H9 (cell line): ENCODE measurements at regions not wholly inside any gene's neighbourhood (a gene's known extent, or its start where the extent isn't known, plus 50 kb on each side); places are given as distances from the start of the nearest gene placed in this dataset.
"Not testable (repeated sequence)": the region's sequence is repeated elsewhere in the genome, so short reads cannot be mapped to it uniquely, and the experiment has no call there.

Experiments
- DNase-seq: peaks from one replicate; pipeline ENCODE4 v3.0.0-alpha.2; 2017
- H2AFZ ChIP-seq: one replicate; pipeline ENCODE4 v1.6.1; 2013; ENCODE audit warnings: mild to moderate bottlenecking, low read length, control low read depth, moderate library complexity
- H2AK5ac ChIP-seq: 2 replicates; pipeline ENCODE4 v1.6.1; 2013; ENCODE audit warnings: low read length, control low read depth, mixed read lengths; ENCODE audit not compliant: insufficient read length
- H2BK120ac ChIP-seq: one replicate; pipeline ENCODE4 v1.6.1; 2013; ENCODE audit warnings: low read depth, mild to moderate bottlenecking, low read length, control low read depth, inconsistent platforms; ENCODE audit not compliant: poor library complexity, severe bottlenecking
- H2BK12ac ChIP-seq: 2 replicates; pipeline ENCODE4 v1.6.1; 2013; ENCODE audit warnings: low read length, control low read depth, mixed read lengths, low read depth; ENCODE audit not compliant: insufficient read length
- H2BK15ac ChIP-seq: 2 replicates; pipeline ENCODE4 v1.6.1; 2013; ENCODE audit warnings: low read depth, low read length, control low read depth
- H2BK20ac ChIP-seq: one replicate; pipeline ENCODE4 v1.6.1; 2013; ENCODE audit warnings: low read depth, mild to moderate bottlenecking, low read length, control low read depth, inconsistent platforms; ENCODE audit not compliant: poor library complexity, severe bottlenecking
- H2BK5ac ChIP-seq: 2 replicates; pipeline ENCODE4 v1.6.1; 2013; ENCODE audit warnings: low read length, control low read depth, mixed read lengths; ENCODE audit not compliant: insufficient read length
- H3K14ac ChIP-seq: 2 replicates; pipeline ENCODE4 v1.6.1; 2013; ENCODE audit warnings: low read length, control low read depth; ENCODE audit not compliant: insufficient read depth
- H3K18ac ChIP-seq: 2 replicates; pipeline ENCODE4 v1.6.1; 2013; ENCODE audit warnings: low read depth, mild to moderate bottlenecking, mixed read lengths, low read length, control low read depth; ENCODE audit not compliant: insufficient read length
- H3K23ac ChIP-seq: 2 replicates; pipeline ENCODE4 v1.6.1; 2013; ENCODE audit warnings: low read length, control low read depth, mixed read lengths, low read depth; ENCODE audit not compliant: insufficient read length
- H3K23me2 ChIP-seq: 2 replicates; pipeline ENCODE4 v1.6.1; 2013; ENCODE audit warnings: low read depth, mild to moderate bottlenecking, mixed read lengths, low read length, control low read depth; ENCODE audit not compliant: insufficient read length, poor library complexity, severe bottlenecking
- H3K27ac ChIP-seq: 2 replicates; pipeline ENCODE4 v1.5.1; 2013; ENCODE audit warnings: low read length, control low read depth, mixed read lengths, low read depth; ENCODE audit not compliant: insufficient read length
- H3K27me3 ChIP-seq: 2 replicates; pipeline ENCODE4 v1.6.1; 2013; ENCODE audit warnings: low read length, control low read depth, inconsistent platforms; ENCODE audit not compliant: insufficient read depth
- H3K4ac ChIP-seq: 2 replicates; pipeline ENCODE4 v1.6.1; 2013; ENCODE audit warnings: low read depth, mild to moderate bottlenecking, control low read depth, inconsistent platforms, low read length, moderate library complexity
- H3K4me1 ChIP-seq: 2 replicates; pipeline ENCODE4 v1.6.1; 2013; ENCODE audit warnings: low read length, control low read depth, inconsistent platforms; ENCODE audit not compliant: insufficient read depth
- H3K4me2 ChIP-seq: 2 replicates; pipeline ENCODE4 v1.6.1; 2013; ENCODE audit warnings: low read length, control low read depth, mixed read lengths; ENCODE audit not compliant: insufficient read length, insufficient read depth
- H3K56ac ChIP-seq: 2 replicates; pipeline ENCODE4 v1.6.1; 2013; ENCODE audit warnings: low read depth, mild to moderate bottlenecking, mixed read lengths, low read length, control low read depth; ENCODE audit not compliant: insufficient read length
- H3K79me1 ChIP-seq: 2 replicates; pipeline ENCODE4 v1.6.1; 2013; ENCODE audit warnings: low read depth, mild to moderate bottlenecking, moderate library complexity, low read length, control low read depth, inconsistent platforms; ENCODE audit not compliant: insufficient read depth, poor library complexity, severe bottlenecking
- H3K79me2 ChIP-seq: 2 replicates; pipeline ENCODE4 v1.6.1; 2013; ENCODE audit warnings: low read length, control low read depth, inconsistent platforms; ENCODE audit not compliant: insufficient read depth
- H3K9ac ChIP-seq: 2 replicates; pipeline ENCODE4 v1.6.1; 2013; ENCODE audit warnings: low read length, control low read depth, mixed read lengths; ENCODE audit not compliant: insufficient read length; ENCODE audit errors: extremely low read depth
- H3K9me3 ChIP-seq: one replicate; pipeline ENCODE4 v1.6.1; 2013; ENCODE audit warnings: low read depth, low read length, inconsistent platforms; ENCODE audit not compliant: control insufficient read depth
- H3T11ph ChIP-seq: one replicate; pipeline ENCODE4 v1.6.1; 2013; ENCODE audit warnings: mild to moderate bottlenecking, low read length, control low read depth, inconsistent platforms
- H4K20me1 ChIP-seq: one replicate; pipeline ENCODE4 v1.6.1; 2013; ENCODE audit not compliant: control insufficient read depth, insufficient read length, insufficient read depth
- H4K5ac ChIP-seq: 2 replicates; pipeline ENCODE4 v1.6.1; 2013; ENCODE audit warnings: low read depth, mild to moderate bottlenecking, mixed read lengths, low read length, control low read depth; ENCODE audit not compliant: insufficient read length
- H4K8ac ChIP-seq: replicated peaks from 2 replicates; pipeline ENCODE4 v1.6.1; 2013; ENCODE audit warnings: low read length, control low read depth, mixed read lengths, low read depth; ENCODE audit not compliant: insufficient read length
- H4K91ac ChIP-seq: 2 replicates; pipeline ENCODE4 v1.6.1; 2013; ENCODE audit warnings: low read depth, mild to moderate bottlenecking, moderate library complexity, mixed read lengths, low read length, control low read depth; ENCODE audit not compliant: insufficient read length
- H3K27ac Mint-ChIP-seq, 3 experiments: 2 replicates in 2 of 3; 3 replicates in 1 of 3; pipeline ENCODE4 v1.8.0; 2020 to 2021; ENCODE audit warnings: mixed read lengths in 3 of 3, mild to moderate bottlenecking in 1 of 3, moderate library complexity in 1 of 3
- H3K27me3 Mint-ChIP-seq: 2 replicates; pipeline ENCODE4 v1.8.0; 2021; ENCODE audit warnings: low read depth, mild to moderate bottlenecking, moderate library complexity, mixed read lengths
- H3K36me3 Mint-ChIP-seq, 3 experiments: 2 replicates in 2 of 3; 3 replicates in 1 of 3; pipeline ENCODE4 v1.8.0; 2020 to 2021; ENCODE audit warnings: low read depth in 3 of 3, mixed read lengths in 3 of 3; ENCODE audit not compliant: insufficient read depth in 1 of 3
- H3K4me1 Mint-ChIP-seq, 2 experiments: 2 replicates each; pipeline ENCODE4 v1.8.0; 2020; ENCODE audit warnings: mixed read lengths in 2 of 2
- H3K4me3 Mint-ChIP-seq, 2 experiments: 2 replicates in 1 of 2; 3 replicates in 1 of 2; pipeline ENCODE4 v1.8.0; 2020 to 2021; ENCODE audit warnings: mild to moderate bottlenecking in 2 of 2, mixed read lengths in 2 of 2, moderate library complexity in 1 of 2
- H3K9me3 Mint-ChIP-seq, 2 experiments: 2 replicates in 1 of 2; 3 replicates in 1 of 2; pipeline ENCODE4 v1.8.0; 2020; ENCODE audit warnings: mild to moderate bottlenecking in 2 of 2, mixed read lengths in 2 of 2, moderate library complexity in 1 of 2
- CTCF ChIP-seq: fragments of 200-600 bp; sonication (generic); conservative IDR thresholded peaks from 3 replicates; pipeline ENCODE4 v1.8.0; 2021; ENCODE audit warnings: antibody characterized with exemption, mild to moderate bottlenecking
- WGBS: extraction: QIAGEN DNeasy Blood & Tissue Kit; methylation state at CpG from one replicate; pipeline ENCODE4 v1.1.7; 2013; ENCODE audit warnings: missing lambda C conversion rate, low lambda C conversion rate, mixed read lengths; ENCODE audit not compliant: insufficient read length; ENCODE audit errors: extremely low coverage; 5-methylcytosine and 5-hydroxymethylcytosine counted together

DNA sequence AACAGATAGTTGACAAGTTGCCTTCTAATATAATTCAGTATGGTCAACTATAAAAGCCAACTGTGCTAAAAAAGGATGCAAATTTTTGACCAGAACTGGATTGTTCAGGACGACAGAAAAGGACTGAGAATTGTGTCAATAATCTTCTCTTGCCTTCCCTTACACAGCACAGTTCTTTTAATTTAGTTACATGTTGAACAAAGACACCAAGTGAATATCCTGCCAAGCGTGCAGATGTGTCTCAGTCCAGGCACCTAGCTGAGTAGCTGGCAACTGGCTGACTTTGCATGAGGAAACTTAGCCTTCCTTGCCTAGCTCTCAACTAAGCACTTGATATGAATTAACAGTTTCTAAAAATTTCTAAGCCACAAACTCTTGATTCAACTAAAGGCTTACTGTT is 801.4 kb downstream of the BCL11A start:
- H4K20me1 ChIP-seq: no peaks in the 10 kb centered on the region
- no peak overlapping the region for H3K27ac ChIP-seq
- H2BK20ac ChIP-seq: no peak overlapping the region
- no peak overlapping the region for H4K8ac ChIP-seq
- no peaks in the 10 kb centered on the region for H3K4me1 Mint-ChIP-seq
- H3K4me3 Mint-ChIP-seq: no peak overlapping the region
- H2BK12ac ChIP-seq: no peak overlapping the region
- no peaks in the 10 kb centered on the region for H3K27me3 ChIP-seq
- no peaks in the 10 kb centered on the region for H3K27me3 Mint-ChIP-seq
- no peak overlapping the region for H3K23ac ChIP-seq
- H3K14ac ChIP-seq: no peak overlapping the region
- no peak for TF ChIP-seq CTCF
- no peak overlapping the region for H2AK5ac ChIP-seq
- no peak overlapping the region for H3K27ac Mint-ChIP-seq
- H3K4me2 ChIP-seq: no peak overlapping the region
- no peak overlapping the region for H2AFZ ChIP-seq
- H3K36me3 Mint-ChIP-seq: no peaks in the 10 kb centered on the region
- no peak overlapping the region for H3K18ac ChIP-seq
- H4K91ac ChIP-seq: no peak overlapping the region
- H3K79me1 ChIP-seq: no peaks in the 10 kb centered on the region
- no peaks in the 10 kb centered on the region for H3K79me2 ChIP-seq
- H3K9ac ChIP-seq: no peak overlapping the region
- no peak overlapping the region for H3T11ph ChIP-seq
- no peak overlapping the region for H2BK120ac ChIP-seq
- no peak for DNase-seq
- H3K4ac ChIP-seq: no peak overlapping the region
- no peak overlapping the region for H3K56ac ChIP-seq
- no peak overlapping the region for H2BK5ac ChIP-seq
- no peak overlapping the region for H2BK15ac ChIP-seq
- no CpG with 5 or more reads among the region's 2 CpGs for WGBS
- no peaks in the 10 kb centered on the region for H3K9me3 Mint-ChIP-seq
- H3K23me2 ChIP-seq: no peaks in the 10 kb centered on the region
- no peaks in the 10 kb centered on the region for H3K4me1 ChIP-seq
- no peak overlapping the region for H4K5ac ChIP-seq
- H3K9me3 ChIP-seq: no peaks in the 10 kb centered on the region

DNA sequence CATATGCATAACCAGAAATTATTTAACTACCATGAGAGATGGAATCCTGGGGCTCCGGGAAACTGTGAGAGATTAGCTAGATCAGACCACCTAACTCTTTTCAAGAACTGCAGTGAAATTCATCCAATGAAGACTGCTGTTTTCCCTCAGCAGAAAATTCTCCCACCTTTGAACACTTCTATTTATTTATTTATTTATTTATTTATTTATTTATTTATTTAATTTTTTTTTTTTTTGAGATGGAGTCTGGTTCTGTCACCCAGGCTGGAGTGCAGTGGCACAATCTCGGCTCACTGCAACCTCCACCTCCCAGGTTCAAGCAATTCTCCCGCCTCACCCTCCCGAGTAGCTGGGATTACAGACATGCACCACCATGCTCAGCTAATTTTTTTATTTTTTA is 802.2 kb downstream of the BCL11A start:
- H2BK5ac ChIP-seq, H3K4me1 Mint-ChIP-seq, H3T11ph ChIP-seq, H4K8ac ChIP-seq, H2BK20ac ChIP-seq, H3K4me1 ChIP-seq, H2BK12ac ChIP-seq, H3K79me2 ChIP-seq, H3K14ac ChIP-seq, H4K91ac ChIP-seq, H3K27ac ChIP-seq, H2AK5ac ChIP-seq, H3K27me3 Mint-ChIP-seq, H3K4ac ChIP-seq, H2BK15ac ChIP-seq, H3K9me3 Mint-ChIP-seq, DNase-seq, H3K4me3 Mint-ChIP-seq, H3K18ac ChIP-seq, H4K5ac ChIP-seq, H3K36me3 Mint-ChIP-seq, H4K20me1 ChIP-seq, H3K56ac ChIP-seq, H3K4me2 ChIP-seq, H3K9me3 ChIP-seq, H2BK120ac ChIP-seq, H3K23me2 ChIP-seq, H3K27ac Mint-ChIP-seq, H3K79me1 ChIP-seq, H2AFZ ChIP-seq, H3K27me3 ChIP-seq, H3K9ac ChIP-seq, H3K23ac ChIP-seq: not testable (repeated sequence)
- no CpG with 5 or more reads among the region's 4 CpGs for WGBS
